ENCODE measurements at regions not wholly inside any gene's neighbourhood (a gene's known extent, or its start where the extent isn't known, plus 50 kb on each side); places are given as distances from the start of the nearest gene placed in this dataset.

- in situ Hi-C loops (cut with MboI; ENCODE audit: low sequenced_read_pairs, unreplicated experiment): no loop called here
- DNase-seq (ENCODE audit: low spot score): no peak
- no peak for TF ChIP-seq CTCF (IDR thresholded peaks at IDR 0.05; ENCODE audit: borderline replicate concordance, control extremely low read depth, extremely low read depth, insufficient read depth, missing control alignments)
These were observed 179.7 kb upstream of the TSC22D1 start for GRCh38 chr13:44755872-44756271.

GRCh38 chr13:44752164-44752563 is 176.0 kb upstream of the TSC22D1 start:
- DNase-seq (ENCODE audit: low spot score): no peak
- no peak for TF ChIP-seq CTCF (IDR thresholded peaks at IDR 0.05; ENCODE audit: borderline replicate concordance, control extremely low read depth, extremely low read depth, insufficient read depth, missing control alignments)
- in situ Hi-C loops (cut with MboI; ENCODE audit: low sequenced_read_pairs, unreplicated experiment): no loop called here

GRCh38 chr13:44750630-44751029 is 174.5 kb upstream of the TSC22D1 start:
- no peak for TF ChIP-seq CTCF (IDR thresholded peaks at IDR 0.05; ENCODE audit: borderline replicate concordance, control extremely low read depth, extremely low read depth, insufficient read depth, missing control alignments)
- in situ Hi-C loops (cut with MboI; ENCODE audit: low sequenced_read_pairs, unreplicated experiment): no loop called here
- DNase-seq (ENCODE audit: low spot score): no peak

GRCh38 chr13:44749906-44750305 is 173.8 kb upstream of the TSC22D1 start:
- no peak for DNase-seq (ENCODE audit: low spot score)
- in situ Hi-C loops (cut with MboI; ENCODE audit: low sequenced_read_pairs, unreplicated experiment): no loop called here
- TF ChIP-seq CTCF (IDR thresholded peaks at IDR 0.05; ENCODE audit: borderline replicate concordance, control extremely low read depth, extremely low read depth, insufficient read depth, missing control alignments): no peak

- TF ChIP-seq CTCF (IDR thresholded peaks at IDR 0.05; ENCODE audit: borderline replicate concordance, control extremely low read depth, extremely low read depth, insufficient read depth, missing control alignments): no peak
- DNase-seq (ENCODE audit: low spot score): no peak
- in situ Hi-C loops (cut with MboI; ENCODE audit: low sequenced_read_pairs, unreplicated experiment): no loop called here
These were observed 172.3 kb upstream of the TSC22D1 start for GRCh38 chr13:44748439-44748838.

GRCh38 chr13:44747179-44747578 is 171.0 kb upstream of the TSC22D1 start:
- in situ Hi-C loops (cut with MboI; ENCODE audit: low sequenced_read_pairs, unreplicated experiment): no loop called here

More at GRCh38 chr13:44747179-44747578, 171.0 kb upstream of the TSC22D1 start:
- TF ChIP-seq CTCF (IDR thresholded peaks at IDR 0.05; ENCODE audit: borderline replicate concordance, control extremely low read depth, extremely low read depth, insufficient read depth, missing control alignments): no peak
- DNase-seq (ENCODE audit: low spot score): no peak

All from GM13976 (cell line).